ENCODE measurements at regions not wholly inside any gene's neighbourhood (a gene's known extent, or its start where the extent isn't known, plus 50 kb on each side); places are given as distances from the start of the nearest gene placed in this dataset.

GRCh38 chr1:222865718-222866117 lies 50.9 kb downstream of the DISP1 start:
- intact Hi-C loops (cut with DNase I; ENCODE audit: low total_unique reads) (no loop called here), in situ Hi-C loops (cut with MboI; ENCODE audit: low sequenced_read_pairs in 4 of 4) (no loop called here)
- no peak overlapping the region for H3K4me3 ChIP-seq
- no peak for TF ChIP-seq CTCF (IDR thresholded peaks at IDR 0.05 in 4 of 5, conservative IDR thresholded peaks at IDR 0.05 in 1 of 5)
- no peak for TF ChIP-seq POLR2A (IDR thresholded peaks at IDR 0.05)
- H3K4me1 ChIP-seq, result no peaks in the 10 kb centered on the region
- no peaks in the 10 kb centered on the region for H3K36me3 ChIP-seq
- DNase-seq, result no peak
- H3K27ac ChIP-seq, result no peak overlapping the region
- no peaks in the 10 kb centered on the region for H3K27me3 ChIP-seq
- ATAC-seq, result no peak
- H3K9me3 ChIP-seq, result no peaks in the 10 kb centered on the region

GRCh38 chr1:222867316-222867715 lies 52.5 kb downstream of the DISP1 start:
- H3K36me3 ChIP-seq, result no peaks in the 10 kb centered on the region
- ATAC-seq (no peak), DNase-seq (no peak)
- in situ Hi-C loops (cut with MboI; ENCODE audit: low sequenced_read_pairs in 4 of 4) (no loop called here), intact Hi-C loops (cut with DNase I; ENCODE audit: low total_unique reads) (no loop called here)
- H3K27ac ChIP-seq, result no peak overlapping the region
- no peaks in the 10 kb centered on the region for H3K4me1 ChIP-seq
- no peaks in the 10 kb centered on the region for H3K27me3 ChIP-seq
- H3K9me3 ChIP-seq, result no peaks in the 10 kb centered on the region
- TF ChIP-seq CTCF (IDR thresholded peaks at IDR 0.05 in 4 of 5, conservative IDR thresholded peaks at IDR 0.05 in 1 of 5), result no peak
- no peak for TF ChIP-seq POLR2A (IDR thresholded peaks at IDR 0.05)
- no peak overlapping the region for H3K4me3 ChIP-seq

GRCh38 chr1:222876182-222876581 lies 61.3 kb downstream of the DISP1 start:
- in situ Hi-C loops (cut with MboI; ENCODE audit: low sequenced_read_pairs in 4 of 4), result no loop called here
- no peak for DNase-seq
- no peaks in the 10 kb centered on the region for H3K36me3 ChIP-seq
- no peak overlapping the region for H3K4me3 ChIP-seq
- intact Hi-C loops (cut with DNase I; ENCODE audit: low total_unique reads), result no loop called here
- H3K4me1 ChIP-seq, result no peaks in the 10 kb centered on the region
- no peak overlapping the region for H3K27ac ChIP-seq
- ATAC-seq, result no peak
- H3K9me3 ChIP-seq, result no peaks in the 10 kb centered on the region
- TF ChIP-seq POLR2A (IDR thresholded peaks at IDR 0.05), result no peak
- no peak for TF ChIP-seq CTCF (IDR thresholded peaks at IDR 0.05 in 4 of 5, conservative IDR thresholded peaks at IDR 0.05 in 1 of 5)
- H3K27me3 ChIP-seq, result no peaks in the 10 kb centered on the region

GRCh38 chr1:222877854-222878253 lies 63.0 kb downstream of the DISP1 start:
- no peak for TF ChIP-seq CTCF (IDR thresholded peaks at IDR 0.05 in 4 of 5, conservative IDR thresholded peaks at IDR 0.05 in 1 of 5)
- no peak for TF ChIP-seq POLR2A (IDR thresholded peaks at IDR 0.05)
- in situ Hi-C loops (cut with MboI; ENCODE audit: low sequenced_read_pairs in 4 of 4), result no loop called here
- Histone ChIP-seq H3K4me3 (no peak overlapping the region), H3K27me3 (no peaks in the 10 kb centered on the region), H3K4me1 (no peaks in the 10 kb centered on the region), H3K27ac (no peak overlapping the region), H3K36me3 (no peaks in the 10 kb centered on the region), H3K9me3 (no peaks in the 10 kb centered on the region)
- DNase-seq (no peak), ATAC-seq (no peak)
- intact Hi-C loops (cut with DNase I; ENCODE audit: low total_unique reads), result no loop called here

GRCh38 chr1:222880587-222880986 lies 65.7 kb downstream of the DISP1 start:
- Histone ChIP-seq H3K9me3 (no peaks in the 10 kb centered on the region), H3K36me3 (no peaks in the 10 kb centered on the region), H3K4me1 (no peaks in the 10 kb centered on the region), H3K27me3 (no peaks in the 10 kb centered on the region), H3K27ac (no peak overlapping the region), H3K4me3 (no peak overlapping the region)
- in situ Hi-C loops (cut with MboI; ENCODE audit: low sequenced_read_pairs in 4 of 4), result no loop called here
- no peak for DNase-seq
- TF ChIP-seq POLR2A (IDR thresholded peaks at IDR 0.05) (no peak), CTCF (IDR thresholded peaks at IDR 0.05 in 4 of 5, conservative IDR thresholded peaks at IDR 0.05 in 1 of 5) (no peak)
- no peak for ATAC-seq
- intact Hi-C loops (cut with DNase I; ENCODE audit: low total_unique reads), result no loop called here

Measured in gastrocnemius medialis (tissue), 4 donors.